Hindlimb muscle (tissue), 1 donor: ENCODE measurements at regions not wholly inside any gene's neighbourhood (a gene's known extent, or its start where the extent isn't known, plus 50 kb on each side); places are given as distances from the start of the nearest gene placed in this dataset.
"Not testable (repeated sequence)": the region's sequence is repeated elsewhere in the genome, so short reads cannot be mapped to it uniquely, and the experiment has no call there.

ENCODE experiments used
- DNase-seq: peaks from one replicate; pipeline ENCODE4 v3.0.0-alpha.2; 2013

DNA sequence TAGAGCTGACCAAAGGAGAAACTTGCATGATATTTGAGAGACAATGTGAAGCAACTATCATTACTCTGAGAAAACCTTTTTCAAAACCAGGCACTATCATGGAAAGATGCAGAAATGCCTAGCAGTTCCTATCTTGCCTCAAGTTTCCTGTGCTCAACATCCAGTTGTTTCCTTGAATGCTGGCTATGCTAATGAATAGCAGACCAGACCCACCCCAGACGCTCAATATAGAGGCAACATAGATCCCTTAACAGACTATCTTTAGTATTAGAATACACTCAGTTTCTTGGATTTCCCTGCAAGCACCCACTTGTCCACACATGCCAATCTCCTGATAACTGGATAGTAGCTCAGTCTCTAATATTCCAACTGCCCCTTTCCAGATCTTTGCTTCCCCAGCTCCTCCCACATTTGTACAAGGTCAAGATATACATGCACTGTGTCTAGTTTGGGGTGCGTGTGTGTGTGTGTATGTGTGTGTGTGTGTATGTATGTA, 93.3 kb upstream of the PCSK5 start:
- no peak for DNase-seq

DNA sequence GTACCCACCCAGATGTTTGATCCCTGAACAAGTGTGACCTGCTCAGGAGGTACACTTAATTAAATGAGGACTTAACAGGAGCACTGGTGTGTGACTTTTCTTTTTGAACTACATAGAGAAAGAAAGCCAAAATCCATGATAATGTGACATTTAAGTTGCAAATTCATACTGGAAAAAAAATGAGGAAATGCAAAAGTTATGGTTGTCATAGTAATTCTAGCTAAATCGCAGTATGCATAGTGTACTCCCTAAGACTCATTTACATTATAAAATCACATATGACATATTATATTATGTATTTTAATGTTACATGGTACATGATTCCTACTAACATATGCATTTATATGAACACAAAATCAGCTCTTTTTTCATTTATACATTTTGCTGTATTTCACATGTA, 92.0 kb upstream of the PCSK5 start:
- DNase-seq: no peak

DNA sequence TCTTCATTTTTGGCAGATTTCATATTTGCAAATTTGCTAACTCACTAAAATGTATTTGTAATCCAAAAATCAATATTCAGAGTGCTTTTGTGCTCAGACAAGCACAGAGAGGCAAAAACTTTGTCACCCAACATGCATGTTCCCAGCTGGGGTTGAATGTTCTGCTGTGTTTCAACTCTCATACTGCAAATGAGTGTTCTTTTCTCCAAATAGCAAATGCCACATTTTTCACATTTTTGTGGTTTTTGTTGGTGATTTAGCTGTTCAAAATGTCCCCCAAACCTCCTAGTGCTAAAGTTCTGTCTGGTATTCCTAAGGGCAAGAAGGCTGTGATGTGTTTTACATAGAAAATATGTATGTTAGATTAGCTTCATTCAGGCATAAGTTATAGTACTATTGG, 87.3 kb upstream of the PCSK5 start:
- no peak for DNase-seq

DNA sequence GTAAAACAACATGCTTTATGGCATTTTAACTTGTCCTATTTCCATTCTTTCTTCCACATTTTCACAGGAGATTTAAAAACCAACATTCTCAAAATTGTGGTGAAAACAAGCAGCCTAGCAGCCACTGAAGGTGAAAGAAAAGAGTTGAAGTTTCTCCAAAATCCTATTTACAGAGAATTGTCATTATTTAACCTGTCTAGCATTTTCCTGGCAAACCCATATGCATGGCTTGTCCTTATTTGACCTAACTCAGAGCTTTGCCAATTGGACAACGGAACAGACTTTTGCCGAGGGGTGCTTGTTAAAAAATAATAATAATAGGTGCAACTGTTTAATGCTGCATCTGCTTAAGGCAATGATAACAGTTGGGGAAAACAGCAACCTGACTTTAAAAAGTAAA, 80.4 kb upstream of the PCSK5 start:
- no peak for DNase-seq

DNA sequence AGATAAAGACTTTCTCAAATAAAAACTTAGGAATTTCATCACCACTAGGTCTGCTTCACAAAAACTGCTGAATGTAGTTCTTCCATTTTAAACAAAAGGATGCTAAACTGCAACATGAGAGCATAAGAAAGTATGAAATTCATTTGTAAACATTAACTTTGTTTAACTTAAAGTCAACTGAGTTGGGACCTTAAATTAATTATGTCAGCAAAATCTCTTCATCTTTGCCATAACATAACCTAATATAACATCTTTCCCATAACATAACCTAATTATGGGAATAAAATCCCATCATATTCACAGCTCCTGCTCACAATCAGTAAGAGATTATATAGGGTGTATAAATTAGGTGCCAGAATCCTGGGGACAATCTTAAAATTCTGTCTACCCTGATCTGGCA, 78.8 kb upstream of the PCSK5 start:
- no peak for DNase-seq

DNA sequence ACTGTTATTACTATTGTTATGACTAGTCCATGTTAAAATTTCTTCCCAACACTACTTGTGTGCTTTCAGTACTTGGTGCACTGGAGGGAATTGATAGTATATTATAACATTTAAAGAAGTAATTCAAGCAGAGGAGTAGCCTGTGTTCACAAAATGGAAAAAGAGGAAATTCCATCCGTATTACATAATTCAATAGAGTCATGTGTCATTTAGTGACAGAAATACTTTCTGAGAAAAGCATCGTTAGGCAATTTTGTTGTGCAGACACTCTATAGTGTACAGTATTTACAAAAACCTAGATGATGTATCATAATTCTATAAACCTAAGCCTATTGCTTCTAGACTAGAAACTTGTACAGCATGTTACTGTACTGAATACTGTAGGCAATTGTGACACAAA, 78.3 kb upstream of the PCSK5 start:
- DNase-seq: no peak

DNA sequence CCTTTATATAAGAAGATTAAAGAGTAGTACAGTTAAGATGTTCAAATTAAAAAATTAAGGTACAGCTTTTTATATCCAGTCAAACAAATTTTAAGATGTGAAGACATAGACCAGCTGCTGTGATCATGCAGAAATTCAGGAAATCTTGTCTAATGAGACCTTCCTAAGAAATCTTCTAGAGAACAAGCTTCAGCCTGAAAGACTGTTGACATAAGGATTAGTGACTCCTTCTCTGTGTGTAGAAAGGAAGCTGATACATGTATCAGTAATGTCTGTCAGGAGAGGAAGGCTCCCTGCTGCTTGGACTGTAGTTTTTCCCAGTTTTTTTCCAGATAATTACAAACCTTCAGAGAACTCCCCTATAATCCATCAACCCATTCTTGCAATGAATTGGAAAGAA, 75.8 kb upstream of the PCSK5 start:
- no peak for DNase-seq

DNA sequence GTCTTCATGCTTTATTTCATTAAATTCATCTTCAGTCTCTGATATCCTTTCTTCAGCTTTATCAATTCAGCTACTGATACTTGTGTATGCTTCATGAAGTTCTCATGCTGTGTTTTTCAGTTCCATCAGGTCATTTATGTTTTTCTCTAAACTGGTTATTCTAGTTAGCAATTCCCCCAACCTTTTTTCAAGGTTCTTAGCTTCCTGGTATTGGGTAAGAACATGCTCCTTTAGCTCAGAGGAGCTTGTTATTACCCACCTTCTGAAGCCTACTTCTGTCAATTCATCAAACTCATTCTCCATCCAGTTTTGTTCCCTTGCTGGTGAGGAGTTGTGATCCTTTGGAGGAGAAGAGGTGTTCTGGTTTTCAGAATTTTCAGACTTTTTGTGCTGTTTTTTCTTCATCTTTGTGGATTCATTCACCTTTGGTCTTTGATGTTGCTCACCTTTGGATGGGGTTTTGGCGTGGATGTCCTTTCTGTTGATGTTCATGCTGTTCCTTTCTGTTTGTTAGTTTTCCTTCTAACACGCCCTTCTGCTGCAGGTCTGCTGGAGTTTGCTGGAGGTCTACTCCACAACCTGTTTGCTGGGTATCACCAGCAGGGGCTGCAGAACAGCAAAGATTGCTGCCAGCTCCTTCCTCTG, 69.9 kb upstream of the PCSK5 start:
- DNase-seq: not testable (repeated sequence)

DNA sequence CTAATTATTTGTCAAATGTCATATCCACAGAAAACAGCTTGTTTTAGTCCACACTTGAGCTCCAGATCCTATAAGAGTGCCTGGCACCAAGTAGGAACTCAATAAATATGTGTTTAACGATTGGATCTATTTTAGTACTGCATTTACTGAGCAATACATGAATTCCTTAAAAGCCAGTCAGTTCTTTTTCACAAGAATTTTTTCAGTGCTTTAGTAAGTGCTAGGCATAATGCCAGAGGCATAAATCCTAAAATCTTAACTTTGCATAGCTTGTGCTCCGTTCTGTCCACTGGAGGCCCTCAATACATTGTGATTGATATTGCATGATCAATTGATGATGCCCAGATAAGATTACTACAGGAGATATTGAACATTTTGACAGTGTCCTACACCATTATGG, 67.3 kb upstream of the PCSK5 start:
- DNase-seq: no peak

DNA sequence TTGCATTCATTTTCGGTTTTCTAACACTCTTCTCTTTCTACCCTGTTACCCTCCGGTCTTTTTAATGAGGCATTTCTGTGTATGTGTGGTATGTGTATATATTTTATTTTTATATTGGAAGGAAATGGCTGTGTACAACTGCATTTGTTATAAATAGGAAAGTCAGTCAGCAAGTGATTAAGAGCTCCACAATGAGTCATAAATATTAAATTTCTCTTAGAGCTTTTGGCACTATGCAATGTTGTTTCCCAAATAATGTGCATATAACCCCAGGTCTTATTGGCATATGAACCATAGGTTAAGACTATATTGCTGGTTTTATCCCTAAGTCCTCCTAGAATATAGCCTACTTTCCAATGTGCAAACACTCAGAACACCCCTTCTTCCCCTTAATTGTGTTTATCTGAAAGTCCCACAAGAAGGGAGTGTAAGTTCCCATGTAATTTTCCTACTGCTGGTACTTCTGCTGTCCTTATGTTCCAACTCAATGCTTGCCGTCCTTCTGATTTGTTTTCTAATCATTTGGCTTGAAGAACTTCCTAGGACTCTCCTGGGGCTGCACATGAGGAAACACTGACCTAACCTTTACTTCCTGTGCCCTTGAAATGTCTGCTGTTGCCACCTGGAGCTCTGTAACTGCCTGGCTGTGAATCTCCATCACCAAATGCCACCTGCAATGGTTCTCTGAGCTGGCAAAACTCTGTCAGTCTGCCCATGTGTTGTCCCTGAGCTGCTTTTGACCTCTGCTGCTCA, 65.5 kb upstream of the PCSK5 start:
- DNase-seq: no peak

DNA sequence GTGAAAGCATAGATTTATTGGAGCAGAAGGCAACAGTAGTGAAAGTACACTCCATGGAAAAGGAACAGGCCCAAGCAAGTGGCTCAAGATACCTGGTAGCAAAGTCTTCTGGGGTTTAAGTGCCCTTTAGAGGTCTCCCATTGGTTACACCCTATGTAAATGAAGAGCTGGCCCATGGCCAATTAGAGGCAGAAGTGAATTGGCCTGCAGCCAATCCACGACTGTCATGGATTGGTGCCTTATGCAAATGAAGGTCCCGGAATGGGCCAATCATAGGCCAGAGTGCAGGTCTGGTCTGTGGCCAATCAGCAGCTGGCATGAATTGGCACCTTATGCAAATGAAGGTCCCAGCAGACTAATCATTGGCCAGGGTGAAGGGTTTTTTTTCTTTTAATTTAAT, 64.2 kb upstream of the PCSK5 start:
- no peak for DNase-seq

DNA sequence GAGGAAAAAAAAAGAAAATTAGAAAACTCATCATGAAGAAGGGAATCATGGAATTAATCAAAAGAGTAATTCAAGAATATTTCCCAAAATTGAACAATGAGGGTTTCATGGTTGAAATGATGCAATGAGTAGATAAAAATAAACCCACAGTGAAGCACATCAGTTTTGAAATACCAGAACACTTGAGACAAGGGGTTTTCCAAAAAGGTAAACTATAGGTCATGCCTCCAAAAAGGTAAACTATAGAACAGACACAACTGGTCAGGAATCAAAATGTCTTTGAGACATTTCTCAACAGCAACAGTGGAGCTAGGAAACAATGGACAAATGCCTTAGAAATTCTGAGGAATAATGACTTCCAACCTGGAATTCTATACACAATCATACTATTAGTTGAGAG, 60.2 kb upstream of the PCSK5 start:
- no peak for DNase-seq

DNA sequence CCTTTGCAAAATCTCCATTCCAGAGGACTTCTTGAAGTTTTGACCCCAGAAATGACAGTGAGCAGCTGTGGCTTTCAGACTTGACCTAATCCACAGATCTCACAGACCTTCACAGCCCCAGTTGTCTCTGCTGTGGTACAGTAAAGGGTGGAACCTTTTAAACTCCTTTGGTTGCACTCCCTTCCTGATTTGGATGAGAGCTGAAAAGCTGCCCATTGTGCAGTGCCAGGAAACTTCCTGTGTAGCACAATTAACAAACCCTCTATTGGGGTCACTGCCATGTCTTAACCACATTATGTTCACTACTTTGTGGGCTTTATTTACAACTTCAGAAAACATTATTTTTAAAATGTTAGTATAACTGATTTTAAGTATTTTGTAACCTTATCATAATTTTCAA, 56.7 kb upstream of the PCSK5 start:
- DNase-seq: no peak

DNA sequence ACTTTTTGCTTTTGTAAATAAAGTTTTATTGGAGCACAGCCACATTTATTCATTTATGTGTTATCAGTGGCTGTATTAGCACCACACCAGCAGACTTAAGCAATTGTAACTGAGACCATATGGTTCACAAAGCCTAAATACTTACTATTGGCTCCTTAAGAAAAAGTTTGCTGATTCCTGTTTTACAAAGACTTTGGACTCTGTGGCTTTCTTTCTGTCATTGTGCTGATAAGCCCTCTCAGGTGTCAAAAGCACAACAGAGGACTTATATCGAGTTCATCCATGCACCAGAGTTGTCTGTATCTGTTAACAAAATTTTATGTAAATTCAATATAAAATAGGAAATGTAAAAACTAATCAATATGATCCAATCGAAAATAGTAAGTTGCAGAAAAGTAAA, 55.6 kb upstream of the PCSK5 start:
- DNase-seq: no peak
